BJ (cell line): ENCODE measurements at regions not wholly inside any gene's neighbourhood (a gene's known extent, or its start where the extent isn't known, plus 50 kb on each side); places are given as distances from the start of the nearest gene placed in this dataset.

Source experiments
- CTCF ChIA-PET: fragments of 350-600 bp; formaldehyde crosslinking; extraction: SDS; loops from one replicate; lab custom pipeline; 2021; ENCODE audit warnings: antibody characterized with exemption, inconsistent platforms; lab: Yijun Ruan, JAX
- POLR2A ChIA-PET: fragments of 300-600 bp; sonication (Branson Sonifier 250); formaldehyde crosslinking; extraction: SDS; loops from one replicate; lab custom pipeline; 2021; ENCODE audit warnings: antibody characterized with exemption; lab: Charles Lee
- DNase-seq: peaks from one replicate; pipeline ENCODE4 v3.0.0-alpha.2; 2011; ENCODE audit warnings: low read depth
- H3K27me3 ChIP-seq: 2 replicates; pipeline ENCODE4 v1.6.0; 2011; ENCODE audit warnings: low read length; ENCODE audit not compliant: control insufficient read depth, insufficient read depth
- H3K36me3 ChIP-seq: 2 replicates; pipeline ENCODE4 v1.5.1; 2011; ENCODE audit warnings: low read length; ENCODE audit not compliant: control insufficient read depth, insufficient read depth
- H3K4me3 ChIP-seq: 2 replicates; pipeline ENCODE4 v1.5.1; 2011; ENCODE audit warnings: low read depth, mild to moderate bottlenecking, control low read depth, low read length
- TF ChIP-seq, protein P1 (sequence below): IDR thresholded peaks from 2 replicates; pipeline ENCODE4 v1.5.1; 2011; ENCODE audit warnings: low read depth, mild to moderate bottlenecking, control low read depth, inconsistent platforms, low read length, moderate library complexity; ENCODE audit not compliant: insufficient read depth

GRCh38 chr2:83388804-83389203 lies 1070.3 kb downstream of the SUCLG1 start:
- H3K27me3 ChIP-seq, result no peaks in the 10 kb centered on the region
- no peak for DNase-seq
- CTCF ChIA-PET, result no interaction called here
- TF ChIP-seq, protein P1, sequence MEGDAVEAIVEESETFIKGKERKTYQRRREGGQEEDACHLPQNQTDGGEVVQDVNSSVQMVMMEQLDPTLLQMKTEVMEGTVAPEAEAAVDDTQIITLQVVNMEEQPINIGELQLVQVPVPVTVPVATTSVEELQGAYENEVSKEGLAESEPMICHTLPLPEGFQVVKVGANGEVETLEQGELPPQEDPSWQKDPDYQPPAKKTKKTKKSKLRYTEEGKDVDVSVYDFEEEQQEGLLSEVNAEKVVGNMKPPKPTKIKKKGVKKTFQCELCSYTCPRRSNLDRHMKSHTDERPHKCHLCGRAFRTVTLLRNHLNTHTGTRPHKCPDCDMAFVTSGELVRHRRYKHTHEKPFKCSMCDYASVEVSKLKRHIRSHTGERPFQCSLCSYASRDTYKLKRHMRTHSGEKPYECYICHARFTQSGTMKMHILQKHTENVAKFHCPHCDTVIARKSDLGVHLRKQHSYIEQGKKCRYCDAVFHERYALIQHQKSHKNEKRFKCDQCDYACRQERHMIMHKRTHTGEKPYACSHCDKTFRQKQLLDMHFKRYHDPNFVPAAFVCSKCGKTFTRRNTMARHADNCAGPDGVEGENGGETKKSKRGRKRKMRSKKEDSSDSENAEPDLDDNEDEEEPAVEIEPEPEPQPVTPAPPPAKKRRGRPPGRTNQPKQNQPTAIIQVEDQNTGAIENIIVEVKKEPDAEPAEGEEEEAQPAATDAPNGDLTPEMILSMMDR, result no peak
- no peaks in the 10 kb centered on the region for H3K36me3 ChIP-seq
- H3K4me3 ChIP-seq, result no peak overlapping the region
- POLR2A ChIA-PET, result no interaction called here

GRCh38 chr2:83386549-83386948 lies 1072.5 kb downstream of the SUCLG1 start:
- ChIA-PET POLR2A (no interaction called here), CTCF (no interaction called here)
- Histone ChIP-seq H3K4me3 (no peak overlapping the region), H3K27me3 (no peaks in the 10 kb centered on the region), H3K36me3 (no peaks in the 10 kb centered on the region)
- TF ChIP-seq, protein P1, result no peak
- DNase-seq, result no peak

DNA sequence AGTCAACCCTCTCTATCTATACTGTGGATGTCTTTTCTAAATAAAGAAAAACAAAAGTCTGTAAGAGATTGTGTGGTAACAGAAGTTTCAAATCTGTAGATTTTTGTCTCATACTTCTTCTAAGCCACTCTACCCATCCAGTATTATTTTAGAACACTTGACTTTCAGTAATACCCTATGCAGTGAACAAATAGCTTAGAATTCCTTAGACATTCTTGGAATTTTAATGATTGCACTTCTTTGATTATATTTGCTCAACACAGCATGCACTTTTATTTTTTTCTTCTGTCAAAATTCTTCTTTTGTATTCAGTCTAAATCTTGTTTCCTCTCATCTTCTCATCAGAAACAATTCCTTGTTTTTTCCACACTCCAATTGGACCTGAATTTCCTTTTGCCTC lies 1080.2 kb downstream of the SUCLG1 start:
- no peak for DNase-seq
- H3K27me3 ChIP-seq, result no peaks in the 10 kb centered on the region
- ChIA-PET CTCF (no interaction called here), POLR2A (no interaction called here)
- no peaks in the 10 kb centered on the region for H3K36me3 ChIP-seq
- no peak overlapping the region for H3K4me3 ChIP-seq
- TF ChIP-seq, protein P1, result no peak

DNA sequence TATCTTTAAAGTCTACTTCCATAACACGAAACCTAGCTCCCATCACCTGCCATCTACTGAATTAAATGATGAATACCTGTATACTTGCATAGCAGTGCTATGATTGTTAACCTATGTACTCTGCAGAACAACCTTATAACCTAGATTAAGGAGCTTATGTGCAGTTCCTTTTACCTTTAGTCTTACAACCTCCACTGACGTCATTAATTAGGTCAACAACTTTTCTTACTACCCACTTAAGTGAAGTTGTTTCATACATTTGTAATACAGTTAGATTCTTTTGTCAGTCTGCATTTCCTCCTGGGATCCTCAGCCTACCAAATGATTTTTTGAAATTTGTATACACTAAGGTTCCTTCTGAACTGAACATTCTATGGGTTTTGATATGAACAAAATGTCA lies 1082.3 kb downstream of the SUCLG1 start:
- ChIA-PET POLR2A (no interaction called here), CTCF (no interaction called here)
- TF ChIP-seq, protein P1, result no peak
- no peaks in the 10 kb centered on the region for H3K36me3 ChIP-seq
- no peak overlapping the region for H3K4me3 ChIP-seq
- no peak for DNase-seq
- H3K27me3 ChIP-seq, result no peaks in the 10 kb centered on the region

GRCh38 chr2:83370419-83370762 lies 1088.7 kb downstream of the SUCLG1 start:
- POLR2A ChIA-PET, result no interaction called here
- DNase-seq, result no peak

More at GRCh38 chr2:83370419-83370762, 1088.7 kb downstream of the SUCLG1 start:
- no peak overlapping the region for H3K4me3 ChIP-seq
- no peaks in the 10 kb centered on the region for H3K27me3 ChIP-seq
- TF ChIP-seq, protein P1, result no peak
- H3K36me3 ChIP-seq, result no peaks in the 10 kb centered on the region
- CTCF ChIA-PET, result interaction anchor here (0.8 kb wide), 1 partner anchor 412 kb away, joined by 3 read pairs; no protein-coding TSS in a partner anchor
